LNCAP (cell line): ENCODE measurements at regions not wholly inside any gene's neighbourhood (a gene's known extent, or its start where the extent isn't known, plus 50 kb on each side); places are given as distances from the start of the nearest gene placed in this dataset.

Experiments used
- CTCF ChIP-seq: fragments of 450-650 bp; IDR thresholded peaks from 2 replicates; pipeline ENCODE4 v1.5.1; 2017; ENCODE audit warnings: mild to moderate bottlenecking

- no peak for TF ChIP-seq CTCF
These were observed 468.9 kb upstream of the CCDC54 start for GRCh38 chr3:106908181-106908938.

- no peak for TF ChIP-seq CTCF
These were observed 464.0 kb upstream of the CCDC54 start for GRCh38 chr3:106913111-106913698.

GRCh38 chr3:106913966-106914365 lies 463.3 kb upstream of the CCDC54 start:
- TF ChIP-seq CTCF: no peak

GRCh38 chr3:106920609-106921008 lies 456.6 kb upstream of the CCDC54 start:
- no peak for TF ChIP-seq CTCF

GRCh38 chr3:106929081-106929480 lies 448.2 kb upstream of the CCDC54 start:
- no peak for TF ChIP-seq CTCF

- no peak for TF ChIP-seq CTCF
These were observed 447.2 kb upstream of the CCDC54 start for GRCh38 chr3:106930086-106930485.

- TF ChIP-seq CTCF: no peak
These were observed 445.3 kb upstream of the CCDC54 start for GRCh38 chr3:106931904-106932303.
